ENCODE measurements at regions not wholly inside any gene's neighbourhood (a gene's known extent, or its start where the extent isn't known, plus 50 kb on each side); places are given as distances from the start of the nearest gene placed in this dataset.

DNA sequence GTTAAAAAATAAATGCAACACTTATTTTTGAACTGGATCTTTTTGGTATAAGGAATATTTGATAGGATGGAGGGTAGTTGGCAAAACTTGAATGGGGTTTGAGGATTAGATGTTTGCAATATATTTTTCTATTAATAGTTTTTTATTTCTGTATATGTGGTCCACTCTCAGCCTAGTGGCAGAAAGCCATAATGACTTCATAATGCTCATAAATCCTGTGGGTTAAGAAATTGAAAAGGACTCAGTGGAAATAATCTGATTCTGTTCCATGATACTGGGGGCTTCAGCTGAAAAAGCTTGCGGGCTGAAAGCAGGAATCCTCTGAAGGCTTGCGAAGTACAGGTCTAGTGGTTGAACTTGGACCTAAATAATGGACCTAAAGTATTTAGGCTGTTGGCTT, 1028.6 kb upstream of the PRMT6 start:
- TF ChIP-seq SIN3A (IDR thresholded peaks at IDR 0.05; ENCODE audit: low read depth, low read length) (no peak), RAD21 (IDR thresholded peaks at IDR 0.05; ENCODE audit: insufficient read depth, low read depth, low read length) (no peak), CHD4 (IDR thresholded peaks at IDR 0.05) (no peak)
- TF ChIP-seq, protein P1, sequence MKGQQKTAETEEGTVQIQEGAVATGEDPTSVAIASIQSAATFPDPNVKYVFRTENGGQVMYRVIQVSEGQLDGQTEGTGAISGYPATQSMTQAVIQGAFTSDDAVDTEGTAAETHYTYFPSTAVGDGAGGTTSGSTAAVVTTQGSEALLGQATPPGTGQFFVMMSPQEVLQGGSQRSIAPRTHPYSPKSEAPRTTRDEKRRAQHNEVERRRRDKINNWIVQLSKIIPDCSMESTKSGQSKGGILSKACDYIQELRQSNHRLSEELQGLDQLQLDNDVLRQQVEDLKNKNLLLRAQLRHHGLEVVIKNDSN (IDR thresholded peaks at IDR 0.05; ENCODE audit: borderline replicate concordance, extremely low read length, insufficient read depth, low read depth, low read length), result no peak
- TF ChIP-seq, protein P2, sequence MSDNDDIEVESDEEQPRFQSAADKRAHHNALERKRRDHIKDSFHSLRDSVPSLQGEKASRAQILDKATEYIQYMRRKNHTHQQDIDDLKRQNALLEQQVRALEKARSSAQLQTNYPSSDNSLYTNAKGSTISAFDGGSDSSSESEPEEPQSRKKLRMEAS (IDR thresholded peaks at IDR 0.05; ENCODE audit: low read depth, low read length), result no peak

Data from GM12878 (cell line).